ENCODE measurements at regions not wholly inside any gene's neighbourhood (a gene's known extent, or its start where the extent isn't known, plus 50 kb on each side); places are given as distances from the start of the nearest gene placed in this dataset.

DNA sequence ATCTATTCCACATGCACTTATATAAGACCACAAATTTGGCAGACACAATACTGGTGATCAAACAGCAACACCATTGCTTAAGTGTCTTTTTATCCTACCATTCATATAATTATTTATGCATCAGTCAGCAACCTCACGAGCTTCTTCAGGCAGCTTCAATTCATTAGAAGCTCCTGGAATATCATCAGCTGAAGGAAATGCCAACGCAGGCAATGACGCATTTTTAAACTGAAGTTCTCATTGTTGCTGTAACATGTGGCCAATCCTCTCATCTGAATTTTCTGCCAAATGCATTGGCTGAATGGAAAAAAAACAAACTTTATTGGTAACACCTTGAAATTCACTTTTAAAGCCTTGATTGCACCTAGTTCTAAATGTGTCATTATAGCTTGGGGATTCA, 376.4 kb upstream of the RGMB start:
- WGBS (ENCODE audit: insufficient coverage, insufficient read length) = no CpG with 5 or more reads among the region's 3 CpGs
- Histone ChIP-seq H3K27ac (ENCODE audit: low read length) (no peak overlapping the region), H3K36me3 (ENCODE audit: control insufficient read depth, insufficient read depth, low read length) (no peaks in the 10 kb centered on the region), H3K27me3 (ENCODE audit: control insufficient read depth, insufficient read depth, low read length) (no peaks in the 10 kb centered on the region), H3K4me1 (ENCODE audit: control insufficient read depth, insufficient read depth, low read length) (no peaks in the 10 kb centered on the region), H3K9me3 (ENCODE audit: control insufficient read depth, insufficient read depth, low read length) (no peaks in the 10 kb centered on the region), H3K4me3 (ENCODE audit: low read length) (no peak overlapping the region)
- DNase-seq (ENCODE audit: low read depth, low spot score) = no peak

DNA sequence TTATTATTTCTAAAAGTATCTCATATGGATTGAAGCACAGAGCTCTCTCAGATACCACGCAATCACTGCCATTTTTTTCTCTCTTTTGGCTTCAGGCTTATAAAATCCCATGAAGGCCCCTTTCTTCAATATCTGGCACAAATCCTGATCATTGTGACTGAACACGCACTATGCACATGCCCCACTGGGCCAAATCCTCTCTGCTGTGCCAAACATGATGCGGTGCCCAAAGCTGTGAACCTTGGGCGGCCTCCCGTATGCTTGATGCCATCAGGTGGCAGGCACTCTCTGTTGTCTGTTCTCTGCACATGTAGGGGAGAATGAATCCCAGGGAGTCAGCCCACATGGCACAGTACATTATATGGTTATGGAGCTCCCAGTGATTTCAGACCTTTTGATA, 375.0 kb upstream of the RGMB start:
- no CpG with 5 or more reads among the region's 5 CpGs for WGBS (ENCODE audit: insufficient coverage, insufficient read length)
- Histone ChIP-seq H3K27ac (ENCODE audit: low read length) (no peak overlapping the region), H3K4me3 (ENCODE audit: low read length) (no peak overlapping the region)

DNA sequence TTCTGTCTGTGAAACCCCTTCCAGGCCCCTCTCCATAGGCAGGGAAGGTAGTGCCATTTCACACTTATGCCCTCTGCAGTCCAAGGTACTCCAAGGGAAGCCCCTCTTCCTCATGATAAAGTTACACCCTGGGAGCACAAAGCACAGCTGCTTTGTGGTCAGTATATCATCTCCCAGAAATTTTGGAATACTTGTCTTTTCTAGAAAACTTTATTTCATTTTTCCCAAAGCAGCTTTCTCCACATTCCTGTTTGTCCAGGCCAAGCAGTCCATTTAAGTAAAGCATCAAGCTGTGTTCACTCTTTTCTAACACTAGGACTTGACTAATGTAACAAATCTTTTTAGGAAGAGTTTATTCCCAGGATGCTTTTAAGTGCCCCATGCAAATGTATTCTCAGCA, 371.8 kb upstream of the RGMB start:
- no peak overlapping the region for H3K27ac ChIP-seq (ENCODE audit: low read length)
- H3K4me1 ChIP-seq (ENCODE audit: control insufficient read depth, insufficient read depth, low read length) = no peaks in the 10 kb centered on the region
- no peak for DNase-seq (ENCODE audit: low read depth, low spot score)
- no peak overlapping the region for H3K4me3 ChIP-seq (ENCODE audit: low read length)
- no peaks in the 10 kb centered on the region for H3K36me3 ChIP-seq (ENCODE audit: control insufficient read depth, insufficient read depth, low read length)
- no peaks in the 10 kb centered on the region for H3K27me3 ChIP-seq (ENCODE audit: control insufficient read depth, insufficient read depth, low read length)
- H3K9me3 ChIP-seq (ENCODE audit: control insufficient read depth, insufficient read depth, low read length) = no peaks in the 10 kb centered on the region

More for the DNA sequence above, 375.0 kb upstream of the RGMB start:
- no peaks in the 10 kb centered on the region for H3K36me3 ChIP-seq (ENCODE audit: control insufficient read depth, insufficient read depth, low read length)
- H3K4me1 ChIP-seq (ENCODE audit: control insufficient read depth, insufficient read depth, low read length) = no peaks in the 10 kb centered on the region
- DNase-seq (ENCODE audit: low read depth, low spot score) = no peak
- no peaks in the 10 kb centered on the region for H3K9me3 ChIP-seq (ENCODE audit: control insufficient read depth, insufficient read depth, low read length)
- no peaks in the 10 kb centered on the region for H3K27me3 ChIP-seq (ENCODE audit: control insufficient read depth, insufficient read depth, low read length)

DNA sequence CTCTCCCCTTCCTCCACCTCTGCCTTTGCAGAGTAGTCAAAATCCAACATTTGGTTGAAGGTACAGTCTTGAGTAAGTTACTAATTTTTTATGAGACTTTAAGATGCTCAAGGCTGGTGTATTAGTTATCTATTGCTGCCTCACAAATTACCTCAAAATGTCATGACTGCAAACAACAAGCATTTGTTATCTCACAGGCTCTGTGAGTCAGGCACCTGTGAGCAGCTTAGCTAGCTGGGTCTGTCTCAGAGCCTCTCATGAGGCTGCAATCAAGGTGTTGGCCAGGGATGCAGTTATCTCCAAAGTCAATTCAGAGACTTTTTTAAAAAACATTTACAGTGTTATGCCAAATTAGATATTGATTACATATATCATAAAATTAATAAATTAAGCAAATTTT, 371.3 kb upstream of the RGMB start:
- DNase-seq (ENCODE audit: low read depth, low spot score) = no peak
- H3K4me3 ChIP-seq (ENCODE audit: low read length) = no peak overlapping the region
- no peaks in the 10 kb centered on the region for H3K27me3 ChIP-seq (ENCODE audit: control insufficient read depth, insufficient read depth, low read length)
- H3K36me3 ChIP-seq (ENCODE audit: control insufficient read depth, insufficient read depth, low read length) = no peaks in the 10 kb centered on the region
- H3K9me3 ChIP-seq (ENCODE audit: control insufficient read depth, insufficient read depth, low read length) = no peaks in the 10 kb centered on the region
- no peak overlapping the region for H3K27ac ChIP-seq (ENCODE audit: low read length)
- H3K4me1 ChIP-seq (ENCODE audit: control insufficient read depth, insufficient read depth, low read length) = no peaks in the 10 kb centered on the region

DNA sequence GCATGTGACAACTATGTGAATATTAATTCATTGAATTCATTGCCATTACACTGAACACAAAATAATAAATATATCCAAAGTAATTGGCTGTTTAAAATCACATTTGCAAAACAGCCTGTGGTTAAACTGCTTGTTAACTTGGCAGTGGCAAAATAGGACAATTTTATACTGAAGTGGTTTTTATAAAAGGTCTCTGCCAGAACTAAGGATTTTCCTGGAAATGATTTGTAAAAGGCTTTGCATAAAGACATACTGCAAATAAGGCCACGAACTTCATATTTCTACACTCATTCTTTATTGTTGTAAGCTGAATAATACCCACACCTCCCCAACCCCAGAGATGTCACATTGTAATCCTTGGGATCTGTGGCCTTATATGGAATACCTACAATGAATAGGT, 370.3 kb upstream of the RGMB start:
- Histone ChIP-seq H3K4me3 (ENCODE audit: low read length) (no peak overlapping the region), H3K27me3 (ENCODE audit: control insufficient read depth, insufficient read depth, low read length) (no peaks in the 10 kb centered on the region), H3K9me3 (ENCODE audit: control insufficient read depth, insufficient read depth, low read length) (no peaks in the 10 kb centered on the region), H3K36me3 (ENCODE audit: control insufficient read depth, insufficient read depth, low read length) (no peaks in the 10 kb centered on the region), H3K4me1 (ENCODE audit: control insufficient read depth, insufficient read depth, low read length) (no peaks in the 10 kb centered on the region), H3K27ac (ENCODE audit: low read length) (no peak overlapping the region)
- no peak for DNase-seq (ENCODE audit: low read depth, low spot score)
- WGBS (ENCODE audit: insufficient coverage, insufficient read length) = no CpG with 5 or more reads among the region's 1 CpG

DNA sequence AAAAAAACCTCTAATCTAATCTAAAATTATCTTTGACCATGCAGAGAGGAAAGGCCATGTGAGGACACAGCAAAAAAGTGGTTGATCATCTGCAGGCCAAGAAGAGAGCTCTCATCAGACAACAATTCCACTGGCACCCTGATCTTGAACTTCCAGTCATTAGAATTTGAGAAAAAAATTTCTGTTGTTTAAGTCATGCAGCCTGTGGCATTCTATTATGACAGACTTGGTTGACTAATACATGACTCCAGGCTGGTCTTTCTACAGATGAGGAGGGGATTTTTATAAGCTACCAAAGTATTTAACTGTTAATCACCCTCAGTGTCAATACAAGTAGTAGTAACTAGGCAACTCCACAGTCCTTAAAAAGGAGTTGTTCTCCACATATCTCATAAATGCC, 358.5 kb upstream of the RGMB start:
- Histone ChIP-seq H3K36me3 (ENCODE audit: control insufficient read depth, insufficient read depth, low read length) (no peaks in the 10 kb centered on the region), H3K27me3 (ENCODE audit: control insufficient read depth, insufficient read depth, low read length) (no peaks in the 10 kb centered on the region), H3K27ac (ENCODE audit: low read length) (no peak overlapping the region), H3K4me3 (ENCODE audit: low read length) (no peak overlapping the region), H3K4me1 (ENCODE audit: control insufficient read depth, insufficient read depth, low read length) (no peaks in the 10 kb centered on the region), H3K9me3 (ENCODE audit: control insufficient read depth, insufficient read depth, low read length) (no peaks in the 10 kb centered on the region)
- no peak for DNase-seq (ENCODE audit: low read depth, low spot score)

DNA sequence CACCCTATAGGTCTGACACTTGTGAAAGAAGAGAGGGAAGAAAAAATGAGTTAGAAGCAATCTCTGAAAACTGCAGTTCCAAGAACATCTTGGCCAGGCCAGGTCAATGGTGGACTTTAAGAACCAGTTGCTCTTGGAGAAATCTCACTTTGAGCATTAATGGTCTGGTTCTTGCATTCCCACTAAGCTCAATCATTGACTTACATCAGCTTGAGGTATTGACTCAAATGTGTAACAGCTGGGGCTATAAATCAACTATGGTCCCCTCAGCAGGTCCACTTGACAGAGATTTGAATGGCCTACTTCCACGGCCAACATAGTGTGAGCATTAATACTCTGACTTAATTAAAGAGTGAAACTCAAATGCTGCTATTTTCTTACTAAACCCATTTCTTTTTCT, 357.8 kb upstream of the RGMB start:
- no peaks in the 10 kb centered on the region for H3K9me3 ChIP-seq (ENCODE audit: control insufficient read depth, insufficient read depth, low read length)
- no CpG with 5 or more reads among the region's 1 CpG for WGBS (ENCODE audit: insufficient coverage, insufficient read length)
- no peak overlapping the region for H3K27ac ChIP-seq (ENCODE audit: low read length)
- no peaks in the 10 kb centered on the region for H3K4me1 ChIP-seq (ENCODE audit: control insufficient read depth, insufficient read depth, low read length)
- H3K4me3 ChIP-seq (ENCODE audit: low read length) = no peak overlapping the region
- DNase-seq (ENCODE audit: low read depth, low spot score) = no peak
- H3K27me3 ChIP-seq (ENCODE audit: control insufficient read depth, insufficient read depth, low read length) = no peaks in the 10 kb centered on the region
- H3K36me3 ChIP-seq (ENCODE audit: control insufficient read depth, insufficient read depth, low read length) = no peaks in the 10 kb centered on the region

DNA sequence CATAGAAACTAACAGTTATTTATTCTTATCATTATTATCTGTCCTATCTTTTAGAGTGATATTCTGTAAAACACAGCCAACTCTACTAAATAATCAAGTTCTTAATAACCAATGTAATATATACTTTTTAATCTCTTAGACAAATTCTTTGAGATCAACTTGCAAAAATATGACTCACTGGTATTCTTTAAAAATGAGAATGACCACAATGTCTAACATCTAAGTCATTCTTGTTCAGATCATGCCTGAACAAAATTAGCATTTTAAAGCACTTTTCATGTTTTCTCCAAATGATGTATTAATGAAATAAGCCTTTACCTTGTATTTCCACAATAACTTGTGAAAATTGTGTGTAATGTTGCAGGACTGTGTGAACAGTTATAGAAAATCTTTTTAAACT, 356.9 kb upstream of the RGMB start:
- Histone ChIP-seq H3K36me3 (ENCODE audit: control insufficient read depth, insufficient read depth, low read length) (no peaks in the 10 kb centered on the region), H3K27ac (ENCODE audit: low read length) (no peak overlapping the region), H3K27me3 (ENCODE audit: control insufficient read depth, insufficient read depth, low read length) (no peaks in the 10 kb centered on the region), H3K4me3 (ENCODE audit: low read length) (no peak overlapping the region), H3K9me3 (ENCODE audit: control insufficient read depth, insufficient read depth, low read length) (no peaks in the 10 kb centered on the region), H3K4me1 (ENCODE audit: control insufficient read depth, insufficient read depth, low read length) (no peaks in the 10 kb centered on the region)
- no peak for DNase-seq (ENCODE audit: low read depth, low spot score)

DNA sequence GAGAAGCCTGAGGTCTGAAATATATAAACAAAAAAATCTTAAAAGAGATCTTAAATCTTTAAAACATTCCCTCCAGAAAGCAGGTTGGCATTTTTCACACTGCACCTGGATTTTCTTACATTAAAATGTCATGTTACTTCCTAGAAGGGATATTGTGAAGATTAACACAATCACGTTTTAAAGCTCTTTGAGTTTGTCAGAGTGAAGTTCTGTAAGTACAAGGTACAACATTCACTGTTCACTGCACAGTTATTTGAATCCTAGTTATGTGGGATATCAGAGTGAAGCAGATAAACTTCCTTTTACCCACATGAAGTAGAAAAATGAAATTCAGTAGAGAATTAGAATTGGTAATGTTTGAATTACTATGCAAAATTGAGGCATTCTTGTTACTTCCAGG, 353.6 kb upstream of the RGMB start:
- Histone ChIP-seq H3K36me3 (ENCODE audit: control insufficient read depth, insufficient read depth, low read length) (no peaks in the 10 kb centered on the region), H3K4me1 (ENCODE audit: control insufficient read depth, insufficient read depth, low read length) (no peaks in the 10 kb centered on the region), H3K27ac (ENCODE audit: low read length) (no peak overlapping the region), H3K9me3 (ENCODE audit: control insufficient read depth, insufficient read depth, low read length) (no peaks in the 10 kb centered on the region), H3K4me3 (ENCODE audit: low read length) (no peak overlapping the region), H3K27me3 (ENCODE audit: control insufficient read depth, insufficient read depth, low read length) (no peaks in the 10 kb centered on the region)
- DNase-seq (ENCODE audit: low read depth, low spot score) = no peak
- WGBS (ENCODE audit: insufficient coverage, insufficient read length) = no CpG with 5 or more reads among the region's 1 CpG

DNA sequence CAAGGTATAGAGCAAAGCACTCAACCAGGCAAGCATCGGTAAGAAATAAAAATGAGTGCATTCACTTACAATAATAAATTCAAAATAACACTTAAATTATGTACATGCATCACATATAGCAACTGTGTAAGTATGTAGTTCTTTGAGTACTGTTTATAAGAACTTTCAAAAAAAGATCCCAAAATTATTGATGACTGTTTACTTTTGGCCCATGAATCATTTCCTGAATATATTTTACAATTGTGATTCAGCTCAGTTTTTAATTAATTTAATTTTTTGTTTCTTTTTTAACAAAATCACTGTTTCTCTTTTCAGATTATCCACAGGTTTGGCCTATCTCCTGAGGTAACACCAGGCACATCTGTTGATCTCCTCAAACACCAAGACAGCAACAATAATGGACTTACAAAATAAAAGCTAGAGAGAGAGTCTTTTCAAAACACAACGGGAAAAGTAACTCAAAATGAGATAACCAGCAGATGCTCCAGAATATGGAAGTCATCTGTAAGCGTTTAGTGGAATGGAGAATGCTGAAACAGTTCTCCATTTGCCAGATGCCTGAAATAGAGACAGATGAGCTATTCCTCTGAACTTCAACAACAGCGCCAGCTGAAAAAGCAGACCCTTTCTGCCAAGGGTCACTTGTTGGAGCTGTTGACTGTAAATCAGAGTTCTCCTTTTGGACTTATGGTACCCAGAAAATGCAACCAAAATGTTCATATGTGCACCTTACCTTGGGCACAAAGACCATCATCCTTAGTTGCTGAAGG, 348.6 kb upstream of the RGMB start:
- Histone ChIP-seq H3K36me3 (ENCODE audit: control insufficient read depth, insufficient read depth, low read length) (no peaks in the 10 kb centered on the region), H3K4me3 (ENCODE audit: low read length) (no peak overlapping the region), H3K27me3 (ENCODE audit: control insufficient read depth, insufficient read depth, low read length) (no peaks in the 10 kb centered on the region), H3K4me1 (ENCODE audit: control insufficient read depth, insufficient read depth, low read length) (no peaks in the 10 kb centered on the region), H3K27ac (ENCODE audit: low read length) (no peak overlapping the region), H3K9me3 (ENCODE audit: control insufficient read depth, insufficient read depth, low read length) (no peaks in the 10 kb centered on the region)
- DNase-seq (ENCODE audit: low read depth, low spot score) = no peak
- WGBS (ENCODE audit: insufficient coverage, insufficient read length) = no CpG with 5 or more reads among the region's 4 CpGs

DNA sequence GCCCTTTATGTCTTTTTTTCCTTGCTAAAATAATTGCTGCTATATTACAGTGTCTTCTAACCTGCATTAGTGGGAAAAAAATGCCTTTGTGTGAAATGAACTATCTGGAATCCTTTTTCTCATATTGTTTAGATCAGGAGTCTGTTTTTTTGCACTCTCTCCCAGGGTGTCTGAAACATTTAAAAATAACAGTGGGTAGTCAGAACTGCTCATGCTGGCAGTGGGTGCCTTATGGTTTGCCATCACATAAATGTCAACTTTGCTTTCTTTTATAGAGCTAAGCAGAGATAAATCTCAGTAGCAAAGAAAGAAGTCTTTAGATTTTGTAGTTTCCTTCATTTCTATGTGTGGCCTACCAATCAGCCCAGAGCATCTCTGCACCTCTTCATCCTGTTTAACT, 347.8 kb upstream of the RGMB start:
- Histone ChIP-seq H3K27me3 (ENCODE audit: control insufficient read depth, insufficient read depth, low read length) (no peaks in the 10 kb centered on the region), H3K9me3 (ENCODE audit: control insufficient read depth, insufficient read depth, low read length) (no peaks in the 10 kb centered on the region), H3K27ac (ENCODE audit: low read length) (no peak overlapping the region), H3K4me3 (ENCODE audit: low read length) (no peak overlapping the region), H3K36me3 (ENCODE audit: control insufficient read depth, insufficient read depth, low read length) (no peaks in the 10 kb centered on the region), H3K4me1 (ENCODE audit: control insufficient read depth, insufficient read depth, low read length) (no peaks in the 10 kb centered on the region)
- DNase-seq (ENCODE audit: low read depth, low spot score) = no peak
